ENCODE measurements at regions not wholly inside any gene's neighbourhood (a gene's known extent, or its start where the extent isn't known, plus 50 kb on each side); places are given as distances from the start of the nearest gene placed in this dataset.

- Histone ChIP-seq H3K9ac (ENCODE audit: low read length) (no peak overlapping the region), H3K4me2 (ENCODE audit: low read depth, low read length, poor library complexity, severe bottlenecking) (no peak overlapping the region), H3K27ac (ENCODE audit: low read length) (no peak overlapping the region), H3K27me3 (ENCODE audit: low read length) (no peaks in the 10 kb centered on the region), H3K9me3 (ENCODE audit: low read length) (no peaks in the 10 kb centered on the region), H3K4me1 (ENCODE audit: low read length) (no peaks in the 10 kb centered on the region; the same call in 1 of the 2 replicates), H3K4me3 (ENCODE audit: low read length) (no peak overlapping the region), H2AFZ (ENCODE audit: low read length) (no peak overlapping the region), H4K20me1 (ENCODE audit: insufficient read depth, low read depth, low read length) (no peaks in the 10 kb centered on the region), H3K36me3 (ENCODE audit: insufficient read depth, low read length) (no peaks in the 10 kb centered on the region), H3K79me2 (ENCODE audit: low read length) (no peaks in the 10 kb centered on the region), H3K9me2 (replicated peaks; ENCODE audit: insufficient read depth, low read length) (no peaks in the 10 kb centered on the region)
- DNase-seq, result no peak
These were observed 148.9 kb downstream of the SUDS3 start for GRCh38 chr12:118525216-118525615.

DNA sequence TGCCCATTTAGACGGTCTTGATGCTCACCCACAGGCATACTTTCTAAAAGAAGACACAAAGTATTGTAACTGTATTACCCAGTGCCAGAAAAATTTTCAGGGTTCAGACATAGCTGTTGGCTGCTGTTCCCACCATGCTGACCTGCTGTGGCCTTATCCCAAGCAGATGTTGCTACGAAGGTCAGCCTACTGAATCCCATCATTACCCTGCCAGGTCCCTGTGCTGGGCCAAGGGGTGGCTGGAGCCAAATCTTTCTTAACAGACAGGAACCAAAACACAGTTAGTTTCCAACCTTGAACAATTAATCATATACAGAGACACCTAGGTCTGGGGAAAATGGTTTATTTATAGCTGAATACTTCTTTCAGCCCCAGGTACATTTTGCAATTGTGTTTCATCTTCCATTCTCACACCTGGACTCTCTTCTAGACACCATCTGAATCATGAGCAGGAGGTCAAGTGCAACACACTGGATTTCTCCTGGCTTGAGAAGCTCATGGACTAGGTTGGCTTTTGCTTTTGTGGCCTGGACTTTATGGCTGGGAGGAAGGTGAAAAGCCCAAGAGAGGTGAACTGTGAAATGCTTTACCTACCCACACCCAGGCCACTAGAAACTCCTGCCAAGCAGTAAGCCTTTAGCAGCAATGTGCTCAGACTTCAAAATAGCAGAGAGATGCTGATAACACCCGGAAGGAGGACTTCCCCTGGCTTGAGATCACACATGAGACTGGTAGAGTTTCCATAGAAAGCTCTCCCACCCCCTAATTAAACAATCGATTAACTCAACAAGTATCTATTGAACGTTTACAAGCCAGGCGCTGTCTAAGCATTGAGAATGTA is 150.1 kb downstream of the SUDS3 start:
- H3K9me3 ChIP-seq (ENCODE audit: low read length), result no peaks in the 10 kb centered on the region
- no peak overlapping the region for H3K27ac ChIP-seq (ENCODE audit: low read length)
- DNase-seq, result no peak
- H2AFZ ChIP-seq (ENCODE audit: low read length), result no peak overlapping the region
- no peaks in the 10 kb centered on the region for H4K20me1 ChIP-seq (ENCODE audit: insufficient read depth, low read depth, low read length)
- H3K36me3 ChIP-seq (ENCODE audit: insufficient read depth, low read length), result no peaks in the 10 kb centered on the region
- no peak overlapping the region for H3K4me2 ChIP-seq (ENCODE audit: low read depth, low read length, poor library complexity, severe bottlenecking)
- no peaks in the 10 kb centered on the region for H3K27me3 ChIP-seq (ENCODE audit: low read length)
- no peak overlapping the region for H3K4me3 ChIP-seq (ENCODE audit: low read length)
- no peak overlapping the region for H3K9ac ChIP-seq (ENCODE audit: low read length)
- H3K4me1 ChIP-seq (ENCODE audit: low read length), result no peaks in the 10 kb centered on the region; the same call in 1 of the 2 replicates
- no peaks in the 10 kb centered on the region for H3K9me2 ChIP-seq (replicated peaks; ENCODE audit: insufficient read depth, low read length)
- H3K79me2 ChIP-seq (ENCODE audit: low read length), result no peaks in the 10 kb centered on the region

DNA sequence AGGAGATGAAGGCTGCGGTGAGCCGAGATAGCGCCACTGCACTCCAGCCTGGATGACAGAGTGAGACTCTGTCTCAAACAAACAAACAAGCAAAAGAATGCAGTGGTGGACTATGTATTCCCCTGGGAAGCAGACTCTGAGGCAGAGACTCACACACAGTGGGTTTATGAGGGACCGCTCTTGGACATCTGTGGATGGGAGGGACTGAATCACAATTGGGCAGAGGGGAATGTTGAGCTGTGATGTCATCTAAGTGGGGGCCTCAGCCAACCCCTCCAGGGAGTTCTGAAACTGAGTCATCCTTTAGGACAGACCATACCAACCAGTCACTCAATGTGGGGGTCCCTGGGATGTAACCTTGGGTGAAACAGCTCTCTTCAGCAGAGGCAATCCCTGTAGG is 151.0 kb downstream of the SUDS3 start:
- Histone ChIP-seq H2AFZ (ENCODE audit: low read length) (no peak overlapping the region), H3K9me2 (replicated peaks; ENCODE audit: insufficient read depth, low read length) (no peaks in the 10 kb centered on the region), H3K79me2 (ENCODE audit: low read length) (no peaks in the 10 kb centered on the region), H3K27ac (ENCODE audit: low read length) (no peak overlapping the region), H4K20me1 (ENCODE audit: insufficient read depth, low read depth, low read length) (no peaks in the 10 kb centered on the region), H3K4me3 (ENCODE audit: low read length) (no peak overlapping the region), H3K4me1 (ENCODE audit: low read length) (no peaks in the 10 kb centered on the region; the same call in 1 of the 2 replicates), H3K27me3 (ENCODE audit: low read length) (no peaks in the 10 kb centered on the region), H3K9ac (ENCODE audit: low read length) (no peak overlapping the region), H3K9me3 (ENCODE audit: low read length) (no peaks in the 10 kb centered on the region), H3K4me2 (ENCODE audit: low read depth, low read length, poor library complexity, severe bottlenecking) (no peak overlapping the region), H3K36me3 (ENCODE audit: insufficient read depth, low read length) (no peaks in the 10 kb centered on the region)
- no peak for DNase-seq

- no peak overlapping the region for H3K4me2 ChIP-seq (ENCODE audit: low read depth, low read length, poor library complexity, severe bottlenecking)
- H2AFZ ChIP-seq (ENCODE audit: low read length), result no peak overlapping the region
- no peak overlapping the region for H3K4me3 ChIP-seq (ENCODE audit: low read length)
- no peak overlapping the region for H3K9ac ChIP-seq (ENCODE audit: low read length)
- no peaks in the 10 kb centered on the region; the same call in 1 of the 2 replicates for H3K4me1 ChIP-seq (ENCODE audit: low read length)
- H3K27ac ChIP-seq (ENCODE audit: low read length), result no peak overlapping the region
- no peaks in the 10 kb centered on the region for H4K20me1 ChIP-seq (ENCODE audit: insufficient read depth, low read depth, low read length)
- no peaks in the 10 kb centered on the region for H3K9me2 ChIP-seq (replicated peaks; ENCODE audit: insufficient read depth, low read length)
- no peaks in the 10 kb centered on the region for H3K79me2 ChIP-seq (ENCODE audit: low read length)
- H3K27me3 ChIP-seq (ENCODE audit: low read length), result no peaks in the 10 kb centered on the region
- no peak for DNase-seq
- no peaks in the 10 kb centered on the region for H3K9me3 ChIP-seq (ENCODE audit: low read length)
- H3K36me3 ChIP-seq (ENCODE audit: insufficient read depth, low read length), result no peaks in the 10 kb centered on the region
These were observed 152.3 kb downstream of the SUDS3 start for GRCh38 chr12:118528625-118529024.

GRCh38 chr12:118534003-118534402 is 157.6 kb downstream of the SUDS3 start:
- no peak overlapping the region for H2AFZ ChIP-seq (ENCODE audit: low read length)
- no peaks in the 10 kb centered on the region for H3K79me2 ChIP-seq (ENCODE audit: low read length)
- H3K36me3 ChIP-seq (ENCODE audit: insufficient read depth, low read length), result no peaks in the 10 kb centered on the region
- H3K27me3 ChIP-seq (ENCODE audit: low read length), result no peaks in the 10 kb centered on the region
- no peak overlapping the region for H3K27ac ChIP-seq (ENCODE audit: low read length)
- no peaks in the 10 kb centered on the region for H3K9me2 ChIP-seq (replicated peaks; ENCODE audit: insufficient read depth, low read length)
- DNase-seq, result no peak
- no peak overlapping the region for H3K4me3 ChIP-seq (ENCODE audit: low read length)
- no peak overlapping the region for H3K4me2 ChIP-seq (ENCODE audit: low read depth, low read length, poor library complexity, severe bottlenecking)
- no peaks in the 10 kb centered on the region for H4K20me1 ChIP-seq (ENCODE audit: insufficient read depth, low read depth, low read length)
- H3K4me1 ChIP-seq (ENCODE audit: low read length), result peaks cover 9% of the 10 kb centered on the region
- H3K9me3 ChIP-seq (ENCODE audit: low read length), result no peaks in the 10 kb centered on the region
- H3K9ac ChIP-seq (ENCODE audit: low read length), result no peak overlapping the region

GRCh38 chr12:118536306-118536906 is 160.1 kb downstream of the SUDS3 start:
- H3K79me2 ChIP-seq (ENCODE audit: low read length), result no peaks in the 10 kb centered on the region
- no peak overlapping the region for H3K4me3 ChIP-seq (ENCODE audit: low read length)

GRCh38 chr12:118537481-118537917 is 161.1 kb downstream of the SUDS3 start:
- Histone ChIP-seq H3K27ac (ENCODE audit: low read length) (no peak overlapping the region), H3K27me3 (ENCODE audit: low read length) (no peaks in the 10 kb centered on the region), H4K20me1 (ENCODE audit: insufficient read depth, low read depth, low read length) (no peaks in the 10 kb centered on the region), H3K4me2 (ENCODE audit: low read depth, low read length, poor library complexity, severe bottlenecking) (no peak overlapping the region), H3K9ac (ENCODE audit: low read length) (no peak overlapping the region), H3K4me1 (ENCODE audit: low read length) (peaks cover 9% of the 10 kb centered on the region), H3K9me2 (replicated peaks; ENCODE audit: insufficient read depth, low read length) (no peaks in the 10 kb centered on the region), H2AFZ (ENCODE audit: low read length) (no peak overlapping the region), H3K9me3 (ENCODE audit: low read length) (no peaks in the 10 kb centered on the region), H3K36me3 (ENCODE audit: insufficient read depth, low read length) (no peaks in the 10 kb centered on the region), H3K4me3 (ENCODE audit: low read length) (no peak overlapping the region), H3K79me2 (ENCODE audit: low read length) (no peaks in the 10 kb centered on the region)
- no peak for DNase-seq

More at GRCh38 chr12:118536306-118536906, 160.1 kb downstream of the SUDS3 start:
- Histone ChIP-seq H3K4me2 (ENCODE audit: low read depth, low read length, poor library complexity, severe bottlenecking) (no peak overlapping the region), H4K20me1 (ENCODE audit: insufficient read depth, low read depth, low read length) (no peaks in the 10 kb centered on the region), H3K36me3 (ENCODE audit: insufficient read depth, low read length) (no peaks in the 10 kb centered on the region), H3K27me3 (ENCODE audit: low read length) (no peaks in the 10 kb centered on the region), H3K9ac (ENCODE audit: low read length) (no peak overlapping the region), H3K9me2 (replicated peaks; ENCODE audit: insufficient read depth, low read length) (no peaks in the 10 kb centered on the region), H3K4me1 (ENCODE audit: low read length) (peaks cover 9% of the 10 kb centered on the region), H3K9me3 (ENCODE audit: low read length) (no peaks in the 10 kb centered on the region), H2AFZ (ENCODE audit: low read length) (no peak overlapping the region), H3K27ac (ENCODE audit: low read length) (no peak overlapping the region)
- DNase-seq, result no peak

- H4K20me1 ChIP-seq (ENCODE audit: insufficient read depth, low read depth, low read length), result no peaks in the 10 kb centered on the region
- no peaks in the 10 kb centered on the region for H3K79me2 ChIP-seq (ENCODE audit: low read length)
- H2AFZ ChIP-seq (ENCODE audit: low read length), result no peak overlapping the region
- no peaks in the 10 kb centered on the region for H3K36me3 ChIP-seq (ENCODE audit: insufficient read depth, low read length)
- no peak for DNase-seq
- H3K9me3 ChIP-seq (ENCODE audit: low read length), result no peaks in the 10 kb centered on the region
- H3K9ac ChIP-seq (ENCODE audit: low read length), result no peak overlapping the region
- no peak overlapping the region for H3K4me2 ChIP-seq (ENCODE audit: low read depth, low read length, poor library complexity, severe bottlenecking)
- H3K27ac ChIP-seq (ENCODE audit: low read length), result no peak overlapping the region
- peaks cover 9% of the 10 kb centered on the region for H3K4me1 ChIP-seq (ENCODE audit: low read length)
- no peak overlapping the region for H3K4me3 ChIP-seq (ENCODE audit: low read length)
- H3K9me2 ChIP-seq (replicated peaks; ENCODE audit: insufficient read depth, low read length), result no peaks in the 10 kb centered on the region
- no peaks in the 10 kb centered on the region for H3K27me3 ChIP-seq (ENCODE audit: low read length)
These were observed 164.7 kb downstream of the SUDS3 start for GRCh38 chr12:118541071-118541470.
